ENCODE measurements at regions not wholly inside any gene's neighbourhood (a gene's known extent, or its start where the extent isn't known, plus 50 kb on each side); places are given as distances from the start of the nearest gene placed in this dataset.

DNA sequence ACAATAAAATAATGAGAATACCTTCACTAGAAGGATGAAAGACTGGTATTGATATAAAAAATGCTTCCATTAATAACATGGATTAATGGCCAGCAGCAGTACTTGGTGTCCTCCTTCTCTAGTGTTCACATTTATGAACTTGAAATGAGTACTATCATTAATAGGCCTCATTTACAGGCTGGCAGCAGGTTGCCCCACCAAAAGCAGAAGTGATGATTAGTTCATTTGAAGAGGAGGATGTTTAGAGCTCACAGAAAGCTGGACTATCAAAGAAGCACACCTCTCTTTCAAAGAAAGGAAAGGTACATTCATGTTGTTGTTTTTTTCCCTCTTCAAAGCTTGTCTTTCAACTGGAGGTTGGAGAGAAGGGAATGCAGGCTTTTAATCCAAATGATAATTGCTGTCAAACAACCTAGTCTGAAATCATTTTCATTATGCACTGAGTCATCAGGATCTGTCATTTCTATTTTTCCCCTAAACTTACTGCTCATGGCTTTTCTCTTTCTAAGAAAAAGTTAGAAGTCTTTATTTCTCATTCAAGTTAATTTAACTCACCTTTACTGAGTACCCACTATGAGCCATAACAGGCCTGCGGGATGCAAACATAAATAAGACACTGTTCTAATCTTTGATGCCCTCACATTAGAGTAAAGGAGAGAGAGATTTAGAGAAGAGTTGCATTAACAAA, 157.9 kb upstream of the GRIP1 start:
- TF ChIP-seq, protein P1, sequence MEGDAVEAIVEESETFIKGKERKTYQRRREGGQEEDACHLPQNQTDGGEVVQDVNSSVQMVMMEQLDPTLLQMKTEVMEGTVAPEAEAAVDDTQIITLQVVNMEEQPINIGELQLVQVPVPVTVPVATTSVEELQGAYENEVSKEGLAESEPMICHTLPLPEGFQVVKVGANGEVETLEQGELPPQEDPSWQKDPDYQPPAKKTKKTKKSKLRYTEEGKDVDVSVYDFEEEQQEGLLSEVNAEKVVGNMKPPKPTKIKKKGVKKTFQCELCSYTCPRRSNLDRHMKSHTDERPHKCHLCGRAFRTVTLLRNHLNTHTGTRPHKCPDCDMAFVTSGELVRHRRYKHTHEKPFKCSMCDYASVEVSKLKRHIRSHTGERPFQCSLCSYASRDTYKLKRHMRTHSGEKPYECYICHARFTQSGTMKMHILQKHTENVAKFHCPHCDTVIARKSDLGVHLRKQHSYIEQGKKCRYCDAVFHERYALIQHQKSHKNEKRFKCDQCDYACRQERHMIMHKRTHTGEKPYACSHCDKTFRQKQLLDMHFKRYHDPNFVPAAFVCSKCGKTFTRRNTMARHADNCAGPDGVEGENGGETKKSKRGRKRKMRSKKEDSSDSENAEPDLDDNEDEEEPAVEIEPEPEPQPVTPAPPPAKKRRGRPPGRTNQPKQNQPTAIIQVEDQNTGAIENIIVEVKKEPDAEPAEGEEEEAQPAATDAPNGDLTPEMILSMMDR (IDR thresholded peaks at IDR 0.05), result no peak
- no peak for TF ChIP-seq POLR2A (IDR thresholded peaks at IDR 0.05)

Measured in Peyer's patch (tissue), 4 donors.